Fibroblast of lung (primary cell): ENCODE measurements at regions not wholly inside any gene's neighbourhood (a gene's known extent, or its start where the extent isn't known, plus 50 kb on each side); places are given as distances from the start of the nearest gene placed in this dataset.

Source experiments
- DNase-seq, 2 donors: peaks; one replicate each; pipeline versions ENCODE4 v3.0.0 to v3.0.0-alpha.2; 2010; ENCODE audit warnings: low read depth in 2 of 2
- H2AFZ ChIP-seq: 2 replicates; pipeline ENCODE4 v1.5.1; 2012; ENCODE audit warnings: low read length, control low read depth, inconsistent platforms
- H3K27ac ChIP-seq: 2 replicates; pipeline ENCODE4 v1.5.1; 2011; ENCODE audit warnings: low read length, control low read depth; ENCODE audit not compliant: insufficient read depth
- H3K27me3 ChIP-seq: 2 replicates; pipeline ENCODE4 v1.5.1; 2011; ENCODE audit warnings: mild to moderate bottlenecking, low read length; ENCODE audit not compliant: control insufficient read depth, insufficient read depth
- H3K36me3 ChIP-seq: 2 replicates; pipeline ENCODE4 v1.5.1; 2011; ENCODE audit warnings: low read length; ENCODE audit not compliant: control insufficient read depth, insufficient read depth
- H3K4me1 ChIP-seq: 2 replicates; pipeline ENCODE4 v1.5.1; 2011; ENCODE audit warnings: low read length; ENCODE audit not compliant: control insufficient read depth, insufficient read depth; ENCODE audit errors: extremely low read depth
- H3K4me2 ChIP-seq: 2 replicates; pipeline ENCODE4 v1.5.1; 2011; ENCODE audit warnings: low read length, control low read depth; ENCODE audit not compliant: insufficient read depth; ENCODE audit errors: extremely low read depth
- H3K4me3 ChIP-seq, 4 experiments: fragments of 200-600 bp in 1 of 4; sonication (generic) in 1 of 4; replicated peaks in 1 of 4; 2 replicates each; pipeline ENCODE4 v1.5.1; 2011 to 2016; ENCODE audit warnings: low read length in 4 of 4, low read depth in 3 of 4, mild to moderate bottlenecking in 3 of 4, control low read depth in 2 of 4, inconsistent platforms in 1 of 4, mixed read lengths in 1 of 4; ENCODE audit not compliant: insufficient read depth in 1 of 4; ENCODE audit errors: control extremely low read depth in 1 of 4
- H3K79me2 ChIP-seq: 2 replicates; pipeline ENCODE4 v1.5.1; 2012; ENCODE audit warnings: mild to moderate bottlenecking, low read length, inconsistent platforms; ENCODE audit not compliant: control insufficient read depth, insufficient read depth
- H3K9ac ChIP-seq: 2 replicates; pipeline ENCODE4 v1.5.1; 2011; ENCODE audit warnings: mild to moderate bottlenecking, low read length, control low read depth; ENCODE audit not compliant: insufficient read depth
- H3K9me3 ChIP-seq: 2 replicates; pipeline ENCODE4 v1.5.1; 2012; ENCODE audit warnings: low read depth, low read length; ENCODE audit not compliant: control insufficient read depth, insufficient read depth
- H4K20me1 ChIP-seq: 2 replicates; pipeline ENCODE4 v1.5.1; 2011; ENCODE audit warnings: low read length; ENCODE audit not compliant: control insufficient read depth, insufficient read depth; ENCODE audit errors: extremely low read depth
- CTCF ChIP-seq, 2 donors: IDR thresholded peaks in 1 of 2; conservative IDR thresholded peaks in 1 of 2; 1 replicate in 1 of 2; 2 replicates in 1 of 2; pipeline ENCODE4 v1.5.1; 2011 to 2012; ENCODE audit warnings: low read length in 2 of 2, control low read depth in 1 of 2, inconsistent platforms in 1 of 2, low read depth in 1 of 2, mild to moderate bottlenecking in 1 of 2
- EZH2 ChIP-seq: IDR thresholded peaks from 2 replicates; pipeline ENCODE4 v1.5.1; 2012; ENCODE audit warnings: low read length, control low read depth, mild to moderate bottlenecking; ENCODE audit errors: missing control alignments

GRCh38 chr6:156189714-156190113 is 587.5 kb upstream of the ARID1B start:
- no peaks in the 10 kb centered on the region for H3K4me1 ChIP-seq
- H3K36me3 ChIP-seq: no peaks in the 10 kb centered on the region
- no peak for TF ChIP-seq CTCF (conservative IDR thresholded peaks at IDR 0.05 in 1 of 2, IDR thresholded peaks at IDR 0.05 in 1 of 2; ENCODE audit: low read depth in 1 of 2, low read length in 2 of 2)
- H3K9ac ChIP-seq: no peak overlapping the region
- no peaks in the 10 kb centered on the region for H3K27me3 ChIP-seq
- H4K20me1 ChIP-seq: no peaks in the 10 kb centered on the region
- DNase-seq: no peak
- H3K4me2 ChIP-seq: no peak overlapping the region
- H3K27ac ChIP-seq: no peak overlapping the region
- H3K79me2 ChIP-seq: no peaks in the 10 kb centered on the region
- no peak overlapping the region for H2AFZ ChIP-seq
- H3K4me3 ChIP-seq: no peak overlapping the region
- no peaks in the 10 kb centered on the region for H3K9me3 ChIP-seq

- H3K27me3 ChIP-seq: no peaks in the 10 kb centered on the region
- no peaks in the 10 kb centered on the region for H3K4me1 ChIP-seq
- no peak overlapping the region for H3K4me2 ChIP-seq
- no peak for TF ChIP-seq EZH2
- TF ChIP-seq CTCF (conservative IDR thresholded peaks at IDR 0.05 in 1 of 2, IDR thresholded peaks at IDR 0.05 in 1 of 2; ENCODE audit: low read depth in 1 of 2, low read length in 2 of 2): no peak
- H3K36me3 ChIP-seq: no peaks in the 10 kb centered on the region
- H3K27ac ChIP-seq: no peak overlapping the region
- H4K20me1 ChIP-seq: no peaks in the 10 kb centered on the region
- H3K4me3 ChIP-seq: no peak overlapping the region
- H2AFZ ChIP-seq: no peak overlapping the region
- H3K79me2 ChIP-seq: no peaks in the 10 kb centered on the region
- no peak for DNase-seq
- no peak overlapping the region for H3K9ac ChIP-seq
- H3K9me3 ChIP-seq: no peaks in the 10 kb centered on the region
These were observed 588.0 kb upstream of the ARID1B start for GRCh38 chr6:156189195-156189594.

- H3K79me2 ChIP-seq: no peaks in the 10 kb centered on the region
- H3K4me1 ChIP-seq: no peaks in the 10 kb centered on the region
- H3K4me3 ChIP-seq: no peak overlapping the region
- no peak overlapping the region for H3K4me2 ChIP-seq
- H4K20me1 ChIP-seq: no peaks in the 10 kb centered on the region
- no peaks in the 10 kb centered on the region for H3K9me3 ChIP-seq
- H2AFZ ChIP-seq: no peak overlapping the region
- no peaks in the 10 kb centered on the region for H3K36me3 ChIP-seq
- H3K27ac ChIP-seq: no peak overlapping the region
- no peak overlapping the region for H3K9ac ChIP-seq
- no peaks in the 10 kb centered on the region for H3K27me3 ChIP-seq
- no peak for TF ChIP-seq EZH2
- TF ChIP-seq CTCF (conservative IDR thresholded peaks at IDR 0.05 in 1 of 2, IDR thresholded peaks at IDR 0.05 in 1 of 2; ENCODE audit: low read depth in 1 of 2, low read length in 2 of 2): no peak
- DNase-seq: no peak
These were observed 592.1 kb upstream of the ARID1B start for GRCh38 chr6:156185113-156185512.
